H7 (cell line): ENCODE measurements at regions not wholly inside any gene's neighbourhood (a gene's known extent, or its start where the extent isn't known, plus 50 kb on each side); places are given as distances from the start of the nearest gene placed in this dataset.

ENCODE experiments used
- DNase-seq: peaks from one replicate; pipeline ENCODE4 v3.0.0; 2012
- H3K27me3 ChIP-seq: 2 replicates; pipeline ENCODE4 v1.6.0; 2011; ENCODE audit warnings: mild to moderate bottlenecking, low read length; ENCODE audit not compliant: control insufficient read depth, insufficient read depth
- H3K36me3 ChIP-seq: replicated peaks from 2 replicates; pipeline ENCODE4 v1.5.1; 2011; ENCODE audit warnings: low read length; ENCODE audit not compliant: control insufficient read depth, insufficient read depth
- H3K4me3 ChIP-seq: 2 replicates; pipeline ENCODE4 v1.5.1; 2011; ENCODE audit warnings: low read depth, mild to moderate bottlenecking, control low read depth, low read length, moderate library complexity; ENCODE audit not compliant: insufficient read depth

DNA sequence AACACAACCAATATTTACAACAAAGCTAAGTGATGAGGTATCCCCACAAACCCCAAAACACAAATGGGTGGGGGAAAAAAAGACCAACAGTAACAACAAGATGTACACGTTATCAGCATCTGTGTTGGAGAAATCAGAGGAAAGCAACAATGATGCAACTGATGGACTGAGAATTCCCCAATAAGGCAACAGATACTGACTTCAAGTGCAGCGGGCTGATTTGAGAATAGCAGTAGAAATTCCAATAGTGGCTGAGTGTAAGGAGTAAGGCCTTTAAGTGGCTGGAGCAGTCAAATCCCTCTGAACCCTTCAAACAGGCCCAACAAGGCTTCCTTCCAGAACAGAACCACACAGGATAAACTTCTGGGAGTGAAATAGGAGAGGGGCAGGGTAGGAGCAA lies 97.6 kb downstream of the TM2D1 start:
- Histone ChIP-seq H3K27me3 (no peaks in the 10 kb centered on the region), H3K36me3 (no peaks in the 10 kb centered on the region), H3K4me3 (no peak overlapping the region)
- no peak for DNase-seq

DNA sequence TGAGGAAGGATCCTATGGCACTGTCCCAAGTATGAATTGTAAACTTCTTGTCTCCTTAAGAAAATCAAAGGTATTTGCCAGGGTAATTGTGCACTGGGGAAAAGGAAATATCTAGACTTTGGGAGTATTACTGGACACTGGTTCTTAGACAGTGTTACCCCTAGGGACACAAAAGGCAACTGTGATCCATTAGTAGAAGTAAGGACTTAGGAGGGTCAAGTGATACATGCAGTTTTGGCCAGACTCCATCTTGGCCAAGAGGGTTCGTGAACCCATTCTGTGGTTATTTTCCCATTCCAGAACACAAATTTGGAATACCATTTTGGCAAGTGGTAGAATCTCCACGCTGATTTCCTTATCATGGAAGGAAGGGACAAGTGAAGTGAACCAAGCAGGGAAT lies 98.1 kb downstream of the TM2D1 start:
- Histone ChIP-seq H3K36me3 (no peaks in the 10 kb centered on the region), H3K27me3 (no peaks in the 10 kb centered on the region), H3K4me3 (no peak overlapping the region)
- no peak for DNase-seq

DNA sequence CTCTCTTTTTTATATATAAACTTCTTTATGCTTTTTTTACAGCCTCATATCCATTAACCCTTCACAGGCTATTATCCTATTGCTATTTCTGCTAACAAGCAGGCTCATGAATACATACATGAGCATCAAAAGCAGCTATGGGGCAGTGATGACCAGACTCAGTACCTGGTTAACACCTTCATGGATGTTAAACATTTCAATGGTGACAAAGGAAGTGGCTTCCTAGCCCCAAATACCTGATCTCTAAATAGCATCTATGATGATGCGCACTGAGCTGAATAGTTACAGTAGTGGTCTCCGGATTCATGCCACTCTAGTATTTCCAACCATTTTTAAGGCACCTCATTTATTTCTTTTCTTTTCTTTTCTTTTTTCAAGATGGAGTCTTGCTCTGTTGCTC lies 101.1 kb downstream of the TM2D1 start:
- H3K27me3 ChIP-seq = no peaks in the 10 kb centered on the region
- H3K36me3 ChIP-seq = no peaks in the 10 kb centered on the region
- H3K4me3 ChIP-seq = no peak overlapping the region
- no peak for DNase-seq

DNA sequence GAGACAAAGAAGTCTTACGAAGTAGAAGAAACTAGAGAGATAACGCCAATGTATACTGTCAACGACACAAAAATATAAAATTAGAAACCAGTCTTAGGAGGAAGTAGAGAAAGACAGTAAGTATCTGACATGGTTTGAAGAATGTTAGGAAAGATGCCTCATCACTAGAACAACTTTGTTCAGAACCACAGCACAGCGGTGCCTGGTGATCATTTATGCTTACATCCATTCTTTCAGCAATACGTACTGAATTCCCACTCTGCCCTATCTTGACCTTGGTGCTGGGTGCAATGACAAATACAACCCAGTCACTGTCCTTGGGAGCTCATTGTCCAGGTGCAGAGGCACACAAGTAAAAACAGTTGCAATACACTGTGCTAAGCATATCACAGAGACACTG lies 104.4 kb downstream of the TM2D1 start:
- no peaks in the 10 kb centered on the region for H3K36me3 ChIP-seq
- H3K27me3 ChIP-seq = no peaks in the 10 kb centered on the region
- no peak for DNase-seq
- H3K4me3 ChIP-seq = no peak overlapping the region

DNA sequence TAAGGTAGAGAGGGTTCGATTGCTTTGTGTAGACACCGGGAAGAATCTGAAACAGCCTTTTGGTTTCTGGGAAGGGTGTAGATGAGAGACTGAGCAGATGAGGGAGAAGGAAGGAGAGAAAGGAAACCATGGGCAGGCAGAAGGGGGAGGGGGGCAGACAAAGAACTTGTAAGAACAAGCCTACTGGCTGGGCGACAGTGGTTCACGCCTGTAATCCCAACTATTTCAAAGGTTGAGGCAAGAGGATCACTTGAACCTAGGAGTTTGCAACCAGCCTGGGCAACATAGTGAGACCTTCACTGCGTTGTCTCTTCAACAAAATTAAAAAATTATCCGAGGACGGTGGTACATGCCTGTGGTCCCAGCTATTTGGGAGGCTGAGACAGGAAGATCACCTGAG lies 106.2 kb downstream of the TM2D1 start:
- no peak overlapping the region for H3K4me3 ChIP-seq
- H3K27me3 ChIP-seq = no peaks in the 10 kb centered on the region
- H3K36me3 ChIP-seq = no peaks in the 10 kb centered on the region
- no peak for DNase-seq

DNA sequence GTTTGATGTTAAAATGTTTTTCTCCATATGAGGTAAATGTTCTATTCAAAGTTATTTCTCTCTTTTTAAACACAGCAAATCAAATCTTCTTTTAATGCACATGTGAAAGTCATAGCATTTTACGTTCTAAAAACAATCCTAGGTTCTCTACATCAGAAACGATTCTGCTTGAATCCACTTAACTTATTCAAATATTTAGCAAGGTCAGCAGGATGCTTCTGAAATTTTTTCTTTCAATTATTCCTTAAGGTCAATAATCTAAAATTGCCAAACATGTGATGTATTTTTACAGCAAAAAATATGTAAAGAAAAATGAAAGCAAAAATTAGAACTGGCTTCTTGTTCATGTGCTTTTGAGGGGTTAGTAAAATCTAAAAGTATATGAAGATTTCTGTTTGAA lies 106.7 kb downstream of the TM2D1 start:
- Histone ChIP-seq H3K4me3 (no peak overlapping the region), H3K27me3 (no peaks in the 10 kb centered on the region), H3K36me3 (no peaks in the 10 kb centered on the region)
- DNase-seq = no peak

DNA sequence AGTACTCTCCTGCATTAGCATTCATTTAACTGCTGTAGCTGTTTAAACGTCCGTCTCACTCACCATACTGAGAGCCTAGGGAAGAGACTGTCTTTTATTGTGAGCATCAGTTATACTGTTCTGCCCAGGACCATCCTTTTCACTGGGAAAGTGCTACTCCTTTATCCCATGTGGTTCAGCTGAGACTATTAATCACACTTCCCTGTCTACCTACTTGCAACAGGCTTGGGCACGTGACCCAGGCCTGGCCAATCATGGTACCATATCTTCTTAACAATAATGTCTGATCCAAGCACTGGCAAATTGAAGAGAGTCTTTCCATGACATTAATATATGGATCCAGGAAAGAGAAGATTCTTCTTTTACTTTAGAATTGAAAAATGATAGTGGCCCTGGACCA lies 108.1 kb downstream of the TM2D1 start:
- Histone ChIP-seq H3K4me3 (no peak overlapping the region), H3K36me3 (no peaks in the 10 kb centered on the region), H3K27me3 (no peaks in the 10 kb centered on the region)
- DNase-seq = no peak

DNA sequence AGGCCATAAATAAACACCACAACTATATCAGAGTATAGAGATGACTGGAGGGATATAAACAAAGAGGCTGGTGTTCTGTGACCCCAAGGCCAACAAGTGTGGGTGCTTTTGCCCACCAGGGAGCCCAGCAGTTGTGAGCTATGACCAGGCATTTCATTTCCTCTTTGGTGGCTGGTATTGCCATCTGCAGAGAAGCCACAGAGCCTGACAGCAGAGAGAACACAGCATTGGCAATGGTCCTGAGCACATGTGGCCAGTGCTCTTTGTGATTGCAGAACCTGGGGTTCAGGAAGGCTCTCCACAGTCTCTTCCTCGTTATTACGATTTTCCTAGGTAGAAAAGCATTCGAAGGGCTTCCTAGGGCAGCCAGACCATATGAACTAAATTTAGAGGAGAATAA lies 112.3 kb downstream of the TM2D1 start:
- no peak overlapping the region for H3K4me3 ChIP-seq
- no peaks in the 10 kb centered on the region for H3K27me3 ChIP-seq
- DNase-seq = no peak
- no peaks in the 10 kb centered on the region for H3K36me3 ChIP-seq

DNA sequence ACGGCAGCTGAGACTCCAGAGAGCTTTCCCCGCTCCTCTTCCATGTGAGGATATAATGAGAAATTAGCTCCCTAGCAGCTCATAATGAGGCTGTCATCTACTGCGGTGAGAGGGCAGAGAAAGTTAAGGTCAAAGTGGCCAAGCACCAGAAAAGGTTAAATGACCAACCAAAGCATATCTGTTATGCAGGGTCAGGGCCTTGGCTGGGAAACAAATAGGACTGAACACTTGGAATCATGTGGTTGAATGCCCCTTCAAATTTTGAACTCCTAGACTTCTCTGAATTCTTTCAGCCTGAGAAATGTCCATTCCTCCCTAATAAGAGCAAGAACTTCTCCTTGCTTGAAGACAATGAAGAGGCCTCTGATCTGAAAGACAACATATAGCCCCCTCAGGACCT lies 115.9 kb downstream of the TM2D1 start:
- no peak overlapping the region for H3K4me3 ChIP-seq
- no peaks in the 10 kb centered on the region; the same call in 1 of the 2 replicates for H3K27me3 ChIP-seq
- H3K36me3 ChIP-seq = no peaks in the 10 kb centered on the region
- no peak for DNase-seq

DNA sequence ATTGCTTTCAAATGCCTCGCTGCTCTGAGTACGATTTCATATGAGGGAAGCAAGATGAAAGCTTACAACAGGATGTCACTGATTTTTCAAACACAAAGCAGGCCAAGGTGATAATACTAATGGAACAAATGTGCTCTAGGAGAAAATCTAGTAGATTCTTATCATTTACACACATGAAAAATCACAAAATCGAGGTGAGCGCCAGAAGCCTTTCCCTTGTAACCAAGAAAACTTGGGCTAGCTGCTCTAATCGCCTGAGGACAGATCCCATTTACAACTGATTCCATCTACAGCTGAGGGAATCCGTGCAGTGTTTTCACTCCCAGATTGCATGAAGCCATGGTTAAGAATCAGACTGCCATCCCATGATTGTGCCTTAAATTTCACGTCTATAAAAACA lies 117.5 kb downstream of the TM2D1 start:
- H3K27me3 ChIP-seq = no peaks in the 10 kb centered on the region; the same call in 1 of the 2 replicates
- H3K36me3 ChIP-seq = no peaks in the 10 kb centered on the region
- DNase-seq = no peak
- no peak overlapping the region for H3K4me3 ChIP-seq

DNA sequence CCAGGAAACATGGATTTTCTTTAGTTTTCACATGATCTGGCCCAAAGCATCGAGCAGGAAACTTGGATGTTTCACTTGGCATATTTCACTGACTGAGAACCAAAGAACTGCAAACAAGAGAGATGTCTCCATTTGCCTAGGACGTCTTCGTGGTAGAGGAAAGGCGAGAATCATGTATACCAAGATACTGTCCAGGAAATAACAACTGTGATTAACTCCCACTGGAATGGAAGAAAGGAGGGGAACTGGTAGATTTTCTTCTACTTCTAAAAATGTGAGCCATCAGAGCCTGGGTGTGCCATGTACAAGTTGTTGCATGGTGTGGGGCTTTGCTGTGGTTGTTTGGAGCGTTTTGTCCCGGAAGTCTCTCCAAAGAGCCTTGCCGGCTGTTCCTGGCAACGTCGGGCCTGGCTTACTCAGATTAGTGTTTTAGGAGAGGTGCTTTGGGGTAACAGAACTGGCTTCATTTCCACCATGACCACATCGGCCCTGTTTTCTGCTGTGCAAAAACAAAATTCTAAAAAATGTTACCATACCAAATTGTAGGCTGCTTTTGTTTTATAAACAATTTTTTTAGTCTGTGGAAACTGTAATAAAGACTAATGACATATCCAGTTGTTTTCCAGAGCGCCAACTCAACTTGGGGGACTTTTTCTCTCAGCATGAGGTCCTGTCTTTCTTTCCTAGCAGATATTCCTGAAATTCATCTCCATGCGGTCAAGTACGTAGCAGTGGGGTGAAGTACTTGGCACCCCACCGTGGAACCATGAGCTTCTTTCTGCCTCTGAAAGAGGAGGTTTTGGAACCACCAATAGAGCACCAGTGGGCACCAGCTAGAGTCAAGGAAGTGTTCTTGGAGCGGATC lies 118.3 kb downstream of the TM2D1 start:
- Histone ChIP-seq H3K4me3 (no peak overlapping the region), H3K27me3 (no peaks in the 10 kb centered on the region; the same call in 1 of the 2 replicates), H3K36me3 (no peaks in the 10 kb centered on the region)
- DNase-seq = no peak

DNA sequence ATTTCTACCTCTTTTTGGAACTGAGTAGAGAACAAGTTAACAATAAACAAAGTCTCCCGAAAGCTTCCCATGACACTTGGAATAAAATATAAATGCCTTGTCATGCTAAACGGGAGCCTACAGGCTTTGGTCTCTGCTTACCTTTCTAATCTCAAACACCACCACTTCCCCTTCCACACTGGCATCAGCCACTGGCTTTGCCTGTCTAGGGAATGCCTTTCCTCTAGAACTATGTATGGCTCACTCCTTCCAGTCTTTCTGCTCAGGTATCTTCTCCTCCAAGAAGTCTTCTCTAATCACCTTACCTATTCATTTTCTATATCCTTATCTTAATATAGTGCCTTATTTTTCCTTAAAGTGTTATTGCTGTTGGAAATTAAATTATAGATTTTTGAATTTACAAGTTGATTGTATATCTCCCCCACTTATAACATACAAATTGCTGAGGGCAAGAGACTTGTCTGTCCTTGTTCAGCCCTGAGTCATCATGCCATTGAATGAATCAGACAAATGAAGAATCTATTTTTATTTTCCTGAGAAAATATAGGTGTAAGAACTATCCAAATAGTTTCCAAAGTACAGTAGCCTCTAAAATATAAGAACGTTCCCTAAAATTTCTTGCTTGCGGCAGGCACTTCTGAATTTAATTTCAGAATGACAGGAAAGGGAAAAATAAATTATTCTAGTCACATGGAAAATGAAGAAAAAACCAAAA lies 119.2 kb downstream of the TM2D1 start:
- DNase-seq = no peak
- no peaks in the 10 kb centered on the region for H3K36me3 ChIP-seq
- H3K4me3 ChIP-seq = no peak overlapping the region
- no peaks in the 10 kb centered on the region; the same call in 1 of the 2 replicates for H3K27me3 ChIP-seq

DNA sequence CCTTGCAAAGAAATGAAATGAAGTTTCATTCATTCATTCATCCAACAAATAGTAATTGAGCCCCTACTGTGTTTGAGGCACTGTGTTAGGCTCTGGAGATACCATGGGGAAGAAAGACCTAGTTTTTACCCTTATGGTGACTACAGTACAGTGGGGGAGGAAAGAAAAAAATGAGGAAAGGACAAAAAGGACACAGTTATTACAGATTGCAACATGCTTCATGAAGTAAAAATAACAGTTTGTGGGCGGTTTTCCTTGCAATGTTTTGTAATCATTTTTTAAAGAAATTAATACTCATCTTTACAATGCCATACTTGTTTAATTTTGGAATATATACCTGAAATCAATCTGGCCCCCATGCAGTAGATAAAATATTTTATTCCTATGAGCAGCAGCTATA lies 120.3 kb downstream of the TM2D1 start:
- Histone ChIP-seq H3K36me3 (no peaks in the 10 kb centered on the region), H3K27me3 (no peaks in the 10 kb centered on the region; the same call in 1 of the 2 replicates), H3K4me3 (no peak overlapping the region)
- DNase-seq = no peak

DNA sequence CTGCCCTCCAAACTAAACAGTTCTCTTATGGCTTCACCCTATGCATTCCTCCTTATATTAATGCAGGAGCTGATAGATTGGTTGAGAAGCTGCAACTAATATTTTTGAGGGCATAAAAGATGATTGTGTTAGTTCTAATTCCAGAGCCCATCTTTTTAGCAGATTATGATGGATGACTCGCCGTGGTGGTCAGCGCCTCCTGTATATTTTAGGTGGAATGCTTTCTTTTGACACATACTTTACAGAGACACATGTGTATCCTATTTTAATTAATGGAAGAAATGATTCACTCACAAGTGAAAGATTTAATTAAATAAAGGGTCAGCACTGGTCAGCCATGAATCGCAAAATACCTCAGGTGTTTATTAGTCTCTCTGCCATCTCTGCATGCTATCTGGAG lies 120.7 kb downstream of the TM2D1 start:
- no peaks in the 10 kb centered on the region for H3K36me3 ChIP-seq
- H3K27me3 ChIP-seq = no peaks in the 10 kb centered on the region; the same call in 1 of the 2 replicates
- H3K4me3 ChIP-seq = no peak overlapping the region
- no peak for DNase-seq

DNA sequence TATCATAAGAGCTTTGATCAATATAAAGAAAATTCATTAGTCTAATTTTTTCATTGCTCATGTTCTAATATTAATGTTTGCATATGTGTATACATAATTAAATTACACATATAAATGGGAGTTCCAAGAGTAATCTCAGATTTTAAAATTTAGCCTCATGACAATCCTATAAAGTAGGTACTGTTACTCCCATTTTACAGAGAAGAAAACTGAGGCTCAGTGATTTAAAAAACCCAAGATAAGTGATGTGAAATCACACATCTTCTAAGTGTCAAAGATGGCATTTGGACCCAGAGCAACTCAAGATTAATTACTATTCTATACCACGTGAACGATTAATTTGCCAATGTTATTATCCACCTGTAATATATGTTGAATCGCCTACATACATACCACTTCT lies 122.3 kb downstream of the TM2D1 start:
- no peaks in the 10 kb centered on the region; the same call in 1 of the 2 replicates for H3K27me3 ChIP-seq
- H3K36me3 ChIP-seq = no peaks in the 10 kb centered on the region
- no peak overlapping the region for H3K4me3 ChIP-seq
- DNase-seq = no peak
